ENCODE measurements at regions not wholly inside any gene's neighbourhood (a gene's known extent, or its start where the extent isn't known, plus 50 kb on each side); places are given as distances from the start of the nearest gene placed in this dataset.

DNA sequence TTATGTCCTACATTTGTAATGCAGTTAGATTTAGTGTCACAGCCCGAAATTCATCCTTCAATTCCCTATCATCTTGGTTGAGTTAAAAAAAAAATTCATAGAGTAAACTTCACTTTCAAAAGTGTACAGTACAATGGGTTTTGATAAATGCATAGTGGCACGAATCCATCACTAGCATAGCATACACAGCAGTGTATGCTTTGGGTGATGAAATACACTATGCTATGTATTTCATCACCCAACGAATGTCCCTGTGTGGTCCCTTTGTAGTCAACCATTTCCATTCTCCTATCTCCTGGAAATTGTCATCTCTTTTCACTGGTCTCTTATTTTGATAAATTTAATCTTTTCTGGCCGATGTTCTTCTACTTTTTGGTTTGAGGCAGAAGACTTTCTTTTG lies 129.4 kb upstream of the BASP1 start:
- no peak for TF ChIP-seq EZH2 (optimal IDR thresholded peaks at IDR 0.05; ENCODE audit: low read depth, low read length)
- TF ChIP-seq, protein P1, sequence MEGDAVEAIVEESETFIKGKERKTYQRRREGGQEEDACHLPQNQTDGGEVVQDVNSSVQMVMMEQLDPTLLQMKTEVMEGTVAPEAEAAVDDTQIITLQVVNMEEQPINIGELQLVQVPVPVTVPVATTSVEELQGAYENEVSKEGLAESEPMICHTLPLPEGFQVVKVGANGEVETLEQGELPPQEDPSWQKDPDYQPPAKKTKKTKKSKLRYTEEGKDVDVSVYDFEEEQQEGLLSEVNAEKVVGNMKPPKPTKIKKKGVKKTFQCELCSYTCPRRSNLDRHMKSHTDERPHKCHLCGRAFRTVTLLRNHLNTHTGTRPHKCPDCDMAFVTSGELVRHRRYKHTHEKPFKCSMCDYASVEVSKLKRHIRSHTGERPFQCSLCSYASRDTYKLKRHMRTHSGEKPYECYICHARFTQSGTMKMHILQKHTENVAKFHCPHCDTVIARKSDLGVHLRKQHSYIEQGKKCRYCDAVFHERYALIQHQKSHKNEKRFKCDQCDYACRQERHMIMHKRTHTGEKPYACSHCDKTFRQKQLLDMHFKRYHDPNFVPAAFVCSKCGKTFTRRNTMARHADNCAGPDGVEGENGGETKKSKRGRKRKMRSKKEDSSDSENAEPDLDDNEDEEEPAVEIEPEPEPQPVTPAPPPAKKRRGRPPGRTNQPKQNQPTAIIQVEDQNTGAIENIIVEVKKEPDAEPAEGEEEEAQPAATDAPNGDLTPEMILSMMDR (IDR thresholded peaks at IDR 0.05; ENCODE audit: low read length): no peak
- no peak for TF ChIP-seq EZH2phosphoT487 (IDR thresholded peaks at IDR 0.05; ENCODE audit: low read length)
- Histone ChIP-seq H3K79me2 (ENCODE audit: low read length) (no peaks in the 10 kb centered on the region), H2AFZ (ENCODE audit: low read length) (no peak overlapping the region)

DNA sequence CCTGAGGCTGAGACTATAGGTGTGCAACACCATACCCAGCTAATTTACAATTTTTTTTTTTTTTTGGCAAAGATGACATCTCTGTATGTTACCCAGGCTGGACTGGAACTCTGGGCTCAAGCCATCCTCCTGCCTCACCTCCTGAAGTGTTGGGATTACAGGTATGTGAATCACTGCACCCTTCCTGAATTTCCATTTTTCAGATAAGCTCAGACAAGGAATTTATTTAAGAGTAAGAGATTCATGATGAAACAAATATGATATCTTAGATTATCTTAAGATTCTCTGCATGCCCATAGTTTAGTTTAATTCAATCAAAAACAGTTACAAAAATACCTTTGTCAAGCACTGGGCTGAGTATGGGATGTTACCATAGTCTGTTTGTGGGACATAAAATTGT lies 128.4 kb upstream of the BASP1 start:
- no peaks in the 10 kb centered on the region for H3K4me1 ChIP-seq (ENCODE audit: low read length)
- no peak overlapping the region for H3K27ac ChIP-seq (ENCODE audit: low read length)
- no peaks in the 10 kb centered on the region for H3K9me2 ChIP-seq (replicated peaks; ENCODE audit: insufficient read depth, low read length)
- H3K27me3 ChIP-seq (replicated peaks; ENCODE audit: insufficient read depth, low read length): no peaks in the 10 kb centered on the region
- H3K4me3 ChIP-seq (ENCODE audit: low read length): no peak overlapping the region
- no peak overlapping the region for H3K4me2 ChIP-seq (ENCODE audit: low read depth, low read length)
- H3K9ac ChIP-seq (ENCODE audit: low read length): no peak overlapping the region
- TF ChIP-seq EZH2phosphoT487 (IDR thresholded peaks at IDR 0.05; ENCODE audit: low read length) (no peak), EZH2 (optimal IDR thresholded peaks at IDR 0.05; ENCODE audit: low read depth, low read length) (no peak)
- TF ChIP-seq, protein P1 (IDR thresholded peaks at IDR 0.05; ENCODE audit: low read length): no peak
- no peak for DNase-seq
- no peak overlapping the region for H2AFZ ChIP-seq (ENCODE audit: low read length)
- no peaks in the 10 kb centered on the region for H3F3A ChIP-seq (ENCODE audit: insufficient read depth, low read length)
- H3K36me3 ChIP-seq (replicated peaks; ENCODE audit: insufficient read depth, low read length): no peaks in the 10 kb centered on the region
- no peaks in the 10 kb centered on the region for H4K20me1 ChIP-seq (ENCODE audit: insufficient read depth, low read length)
- H3K9me3 ChIP-seq (replicated peaks; ENCODE audit: insufficient read depth, low read length): no peaks in the 10 kb centered on the region
- no peaks in the 10 kb centered on the region for H3K79me2 ChIP-seq (ENCODE audit: low read length)

More for the DNA sequence above, 129.4 kb upstream of the BASP1 start:
- H3K27ac ChIP-seq (ENCODE audit: low read length): no peak overlapping the region
- no peak overlapping the region for H3K4me3 ChIP-seq (ENCODE audit: low read length)
- no peak overlapping the region for H3K9ac ChIP-seq (ENCODE audit: low read length)
- no peak overlapping the region for H3K4me2 ChIP-seq (ENCODE audit: low read depth, low read length)
- no peaks in the 10 kb centered on the region for H3F3A ChIP-seq (ENCODE audit: insufficient read depth, low read length)
- DNase-seq: no peak
- no peaks in the 10 kb centered on the region for H3K4me1 ChIP-seq (ENCODE audit: low read length)
- no peaks in the 10 kb centered on the region for H3K36me3 ChIP-seq (replicated peaks; ENCODE audit: insufficient read depth, low read length)
- H3K27me3 ChIP-seq (replicated peaks; ENCODE audit: insufficient read depth, low read length): no peaks in the 10 kb centered on the region
- H3K9me3 ChIP-seq (replicated peaks; ENCODE audit: insufficient read depth, low read length): no peaks in the 10 kb centered on the region
- H4K20me1 ChIP-seq (ENCODE audit: insufficient read depth, low read length): no peaks in the 10 kb centered on the region
- no peaks in the 10 kb centered on the region for H3K9me2 ChIP-seq (replicated peaks; ENCODE audit: insufficient read depth, low read length)

DNA sequence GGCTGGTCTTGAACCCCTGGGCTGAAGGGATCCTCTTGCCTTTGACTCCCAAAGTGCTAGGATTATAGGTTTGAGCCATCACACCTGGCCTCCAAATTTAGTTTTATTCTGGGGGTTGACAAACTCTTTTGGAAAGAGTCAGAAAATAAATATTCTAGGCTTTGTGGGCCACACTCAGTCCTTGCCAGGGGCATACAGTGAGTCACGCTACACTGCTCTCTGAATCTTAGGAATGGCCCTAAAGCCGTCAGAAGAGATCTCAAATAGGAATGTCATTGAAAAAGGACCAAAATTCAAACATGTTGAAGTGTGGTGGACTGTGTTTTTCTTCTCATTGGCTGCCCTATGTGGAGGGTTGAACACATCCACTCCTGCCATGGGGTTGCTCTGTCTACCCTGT lies 127.7 kb upstream of the BASP1 start:
- no peak overlapping the region for H3K4me2 ChIP-seq (ENCODE audit: low read depth, low read length)
- H4K20me1 ChIP-seq (ENCODE audit: insufficient read depth, low read length): no peaks in the 10 kb centered on the region
- no peak overlapping the region for H3K9ac ChIP-seq (ENCODE audit: low read length)
- no peaks in the 10 kb centered on the region for H3K9me2 ChIP-seq (replicated peaks; ENCODE audit: insufficient read depth, low read length)
- no peaks in the 10 kb centered on the region for H3F3A ChIP-seq (ENCODE audit: insufficient read depth, low read length)
- H3K27ac ChIP-seq (ENCODE audit: low read length): no peak overlapping the region
- no peaks in the 10 kb centered on the region for H3K9me3 ChIP-seq (replicated peaks; ENCODE audit: insufficient read depth, low read length)
- H3K27me3 ChIP-seq (replicated peaks; ENCODE audit: insufficient read depth, low read length): no peaks in the 10 kb centered on the region
- no peaks in the 10 kb centered on the region for H3K79me2 ChIP-seq (ENCODE audit: low read length)
- TF ChIP-seq EZH2 (optimal IDR thresholded peaks at IDR 0.05; ENCODE audit: low read depth, low read length) (no peak), EZH2phosphoT487 (IDR thresholded peaks at IDR 0.05; ENCODE audit: low read length) (no peak)
- TF ChIP-seq, protein P1 (IDR thresholded peaks at IDR 0.05; ENCODE audit: low read length): no peak
- no peaks in the 10 kb centered on the region for H3K36me3 ChIP-seq (replicated peaks; ENCODE audit: insufficient read depth, low read length)
- H2AFZ ChIP-seq (ENCODE audit: low read length): no peak overlapping the region
- no peak for DNase-seq
- H3K4me3 ChIP-seq (ENCODE audit: low read length): no peak overlapping the region
- no peaks in the 10 kb centered on the region for H3K4me1 ChIP-seq (ENCODE audit: low read length)
